Mesenteric fat pad (tissue), 1 donor: ENCODE measurements at regions not wholly inside any gene's neighbourhood (a gene's known extent, or its start where the extent isn't known, plus 50 kb on each side); places are given as distances from the start of the nearest gene placed in this dataset.
"Not testable (repeated sequence)": the region's sequence is repeated elsewhere in the genome, so short reads cannot be mapped to it uniquely, and the experiment has no call there.

Experiments
- DNase-seq: peaks from one replicate; pipeline ENCODE4 v3.0.0-alpha.2; 2020; ENCODE audit warnings: low spot score
- donor health status: DM: yes; HTN: yes; CAD: no.

- DNase-seq, result no peak
These were observed 728.3 kb downstream of the METTL15 start for GRCh38 chr11:28836285-28837081.

GRCh38 chr11:28835790-28836189, 727.6 kb downstream of the METTL15 start:
- DNase-seq, result no peak

DNA sequence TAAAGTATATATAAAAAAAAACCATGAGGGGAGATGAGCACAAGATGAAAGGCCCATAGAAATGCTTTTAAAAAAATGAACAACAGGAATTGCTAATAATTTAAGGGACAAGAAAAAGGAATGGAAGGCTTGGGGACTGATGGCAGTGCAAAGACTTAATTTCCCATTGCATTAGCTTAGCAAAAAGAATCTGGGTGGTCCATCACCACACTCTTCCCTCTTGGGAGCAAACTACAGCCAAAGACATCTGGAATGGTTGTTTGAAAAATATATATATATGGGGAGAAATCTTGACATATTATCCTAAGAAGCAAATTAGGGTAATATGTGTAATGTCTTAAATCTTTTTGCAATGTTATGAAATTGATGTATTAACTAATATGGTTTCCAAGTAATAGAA, 727.1 kb downstream of the METTL15 start:
- DNase-seq, result no peak

GRCh38 chr11:28834877-28835276, 726.7 kb downstream of the METTL15 start:
- DNase-seq, result no peak

- no peak for DNase-seq
These were observed 725.5 kb downstream of the METTL15 start for GRCh38 chr11:28833670-28834069.

GRCh38 chr11:28833169-28833568, 725.0 kb downstream of the METTL15 start:
- DNase-seq, result no peak

GRCh38 chr11:28826807-28827206, 718.6 kb downstream of the METTL15 start:
- no peak for DNase-seq

DNA sequence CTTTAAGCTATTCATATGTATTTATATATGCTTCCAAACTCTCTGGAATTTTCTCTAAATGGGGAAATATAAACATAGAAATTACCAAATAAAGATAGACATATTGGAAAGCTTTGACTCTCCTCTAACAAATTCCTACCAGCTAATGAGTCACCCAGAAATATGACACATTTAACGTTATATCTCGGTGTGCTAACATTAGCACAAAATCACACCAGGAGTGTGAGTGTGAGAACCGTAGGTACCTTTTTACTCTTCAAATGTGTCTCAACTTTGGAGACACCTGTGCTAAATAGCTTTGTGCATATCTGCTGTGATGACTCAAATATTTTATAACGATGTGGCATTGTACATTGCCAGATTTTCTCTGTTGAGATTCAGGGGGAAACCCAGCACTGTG, 714.4 kb downstream of the METTL15 start:
- DNase-seq, result no peak

DNA sequence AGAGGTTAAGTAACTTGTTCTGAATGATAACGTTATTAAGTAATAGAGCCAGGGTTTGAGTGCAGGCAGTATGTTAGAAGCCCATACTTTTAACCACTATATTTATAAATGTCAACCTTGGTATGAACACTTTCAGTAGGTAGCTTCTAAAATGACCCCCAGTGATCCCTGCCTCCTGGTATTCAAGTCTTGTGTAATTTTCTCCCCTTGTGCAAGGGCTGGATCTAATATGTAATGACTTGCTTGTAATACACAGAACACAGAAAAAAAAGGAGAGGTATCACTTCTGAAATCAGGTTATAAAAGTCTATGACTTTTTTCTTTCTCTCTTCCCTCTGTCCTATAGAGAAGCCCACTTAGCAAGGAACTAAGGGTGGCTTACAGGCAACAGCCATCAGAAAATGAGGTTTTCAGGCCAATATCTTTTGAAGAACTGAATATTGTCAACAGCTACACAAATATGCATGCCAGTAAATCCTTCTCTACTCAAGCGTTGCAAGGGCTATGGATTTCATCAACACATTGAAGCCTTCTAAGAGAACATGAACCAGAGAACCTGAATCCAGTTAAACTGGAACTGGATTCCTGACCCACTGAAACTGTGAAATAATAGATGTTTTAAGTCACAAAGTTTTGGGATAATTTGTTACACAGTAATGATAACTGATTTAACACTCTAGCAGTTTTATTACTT, 712.3 kb downstream of the METTL15 start:
- DNase-seq, result no peak

DNA sequence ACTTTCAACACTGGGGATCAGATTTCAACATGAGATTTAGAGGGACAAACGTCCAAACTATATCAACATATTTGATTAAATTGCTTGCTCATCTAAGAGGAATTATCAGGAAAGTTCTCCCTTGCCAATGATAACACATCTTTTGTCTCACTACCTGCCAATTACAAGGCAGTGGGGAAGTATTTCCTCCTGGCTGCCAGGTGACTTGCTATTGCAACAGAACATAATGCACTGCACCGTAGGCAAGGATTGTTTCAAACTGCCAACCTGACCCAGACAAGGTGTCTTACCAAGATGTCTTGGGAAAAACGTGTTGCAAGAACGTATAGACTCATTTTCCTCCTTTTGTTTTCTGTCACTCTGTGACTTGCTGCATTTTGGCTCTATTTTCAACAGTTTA, 711.6 kb downstream of the METTL15 start:
- DNase-seq, result no peak

DNA sequence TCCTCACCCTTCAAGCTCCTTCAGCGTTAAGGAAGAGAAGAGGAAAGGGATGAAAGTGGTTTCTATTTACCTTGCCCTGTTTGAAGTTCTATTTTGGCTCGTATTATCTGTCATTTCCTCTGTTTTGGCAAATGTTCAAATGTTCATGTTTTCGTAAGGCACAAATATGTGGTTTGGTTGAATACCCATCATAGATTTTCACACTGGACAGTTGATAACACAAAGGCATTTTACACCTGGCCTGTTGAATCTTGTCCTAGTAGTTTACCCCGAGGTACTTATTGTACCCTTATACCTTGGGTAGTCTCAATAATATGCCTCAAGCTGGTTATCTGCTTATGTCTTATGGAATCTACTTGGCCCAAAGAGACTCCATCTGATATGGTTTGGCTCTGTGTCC, 706.9 kb downstream of the METTL15 start:
- DNase-seq, result no peak

- DNase-seq, result no peak
These were observed 700.6 kb downstream of the METTL15 start for GRCh38 chr11:28808771-28809170.

- DNase-seq, result no peak
These were observed 691.1 kb downstream of the METTL15 start for GRCh38 chr11:28799316-28799715.

- DNase-seq, result no peak
These were observed 690.1 kb downstream of the METTL15 start for GRCh38 chr11:28798286-28798685.

GRCh38 chr11:28797536-28797935, 689.3 kb downstream of the METTL15 start:
- DNase-seq, result no peak

DNA sequence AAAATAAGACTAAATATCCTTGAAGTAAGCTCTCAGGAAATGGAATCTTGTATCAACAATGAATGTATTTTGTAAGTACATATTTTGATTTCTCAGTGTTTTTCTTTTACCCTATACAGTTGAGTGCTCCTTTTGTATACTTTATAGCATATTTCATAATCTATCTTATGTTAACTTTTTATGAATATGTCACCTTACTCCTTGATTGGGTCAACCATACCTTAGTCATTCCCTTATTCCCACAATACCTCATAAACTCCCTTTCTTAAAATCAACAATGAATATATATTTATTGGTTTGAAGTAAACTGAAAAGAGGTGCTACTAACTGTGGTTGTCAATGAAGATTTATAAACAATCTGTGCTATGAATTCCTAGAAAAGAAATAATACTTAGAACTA, 686.2 kb downstream of the METTL15 start:
- DNase-seq, result no peak

GRCh38 chr11:28793282-28793738, 685.1 kb downstream of the METTL15 start:
- DNase-seq, result no peak

DNA sequence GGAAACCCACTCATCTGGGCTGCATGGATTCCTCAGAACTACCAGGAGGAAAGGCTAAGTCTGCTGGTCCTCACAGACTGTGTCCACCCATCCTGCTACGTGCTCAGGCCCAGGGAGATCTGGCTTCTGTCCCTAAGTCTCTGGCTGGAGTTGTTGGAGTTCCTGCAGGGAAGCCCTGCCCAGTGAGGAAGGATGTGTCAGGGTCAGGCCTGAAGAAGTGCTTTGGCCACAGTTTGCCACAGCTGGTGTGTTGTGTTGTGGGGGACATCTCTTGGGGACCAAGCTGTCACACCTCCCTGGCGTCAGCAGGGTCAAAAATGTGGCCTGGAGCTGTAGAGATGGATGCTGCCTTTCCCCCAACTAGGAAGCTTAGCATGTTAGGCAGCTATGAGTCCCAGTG, 684.7 kb downstream of the METTL15 start:
- no peak for DNase-seq

GRCh38 chr11:28787897-28788296, 679.7 kb downstream of the METTL15 start:
- DNase-seq, result not testable (repeated sequence)

DNA sequence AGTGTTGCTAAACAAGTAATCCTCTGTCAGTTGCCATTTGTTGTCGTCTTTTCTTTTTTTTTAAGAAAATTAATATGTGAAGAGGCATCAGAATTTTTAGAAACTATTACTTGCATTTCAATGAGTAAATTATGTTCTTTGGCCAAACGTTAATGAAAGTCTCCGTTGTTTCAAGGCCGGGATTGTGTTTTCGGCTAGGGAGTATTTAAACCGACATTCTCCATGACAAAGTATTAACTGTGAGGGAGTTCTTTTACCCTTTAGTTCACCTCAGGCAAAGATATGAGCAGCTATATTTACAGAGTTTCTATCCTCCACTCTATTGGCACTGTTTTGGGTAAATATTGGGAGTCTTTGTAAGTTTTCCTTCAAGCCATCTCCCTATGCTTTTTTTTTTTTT, 668.9 kb downstream of the METTL15 start:
- DNase-seq, result no peak

DNA sequence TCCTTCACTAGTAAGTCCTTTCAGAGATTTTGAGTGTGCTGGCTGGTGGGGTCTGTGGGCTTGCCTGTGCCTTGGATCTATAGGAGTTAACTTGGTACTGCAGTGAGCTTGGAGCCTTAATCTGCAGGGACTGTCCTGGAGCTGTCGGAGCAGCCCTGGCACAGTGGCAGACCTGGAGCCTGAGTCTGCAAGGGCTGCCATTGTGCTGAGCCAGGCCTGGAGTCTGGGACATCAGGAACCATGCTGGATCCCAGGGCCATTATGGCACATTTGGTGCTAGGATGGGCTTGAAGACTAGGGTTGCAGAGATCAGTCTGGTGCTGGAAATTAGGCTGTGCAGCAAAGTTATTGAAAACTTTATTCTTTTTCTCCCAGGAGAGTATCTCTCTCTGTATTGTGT, 665.4 kb downstream of the METTL15 start:
- no peak for DNase-seq

GRCh38 chr11:28770806-28771205, 662.6 kb downstream of the METTL15 start:
- DNase-seq, result no peak

DNA sequence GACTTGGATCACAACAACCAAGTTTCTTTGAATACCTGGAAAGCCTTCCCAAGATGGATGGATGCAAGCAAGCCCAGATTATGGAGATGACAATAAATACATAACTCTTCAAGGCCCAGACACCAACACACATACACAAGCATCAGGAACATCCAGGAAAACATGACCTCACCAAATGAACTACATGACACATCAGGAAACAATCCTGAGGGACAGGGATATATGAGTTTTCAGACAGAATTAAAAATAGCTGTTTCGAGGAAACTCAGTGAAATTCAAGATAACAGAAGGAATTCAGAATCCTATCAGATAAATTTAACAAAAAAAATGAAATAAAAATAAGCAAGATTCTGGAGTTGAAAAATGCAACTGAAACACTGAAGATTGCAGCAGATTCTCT, 659.4 kb downstream of the METTL15 start:
- no peak for DNase-seq
